MM.1S (cell line): ENCODE measurements at regions not wholly inside any gene's neighbourhood (a gene's known extent, or its start where the extent isn't known, plus 50 kb on each side); places are given as distances from the start of the nearest gene placed in this dataset.

ENCODE experiments used
- CTCF ChIP-seq: fragments of 300-600 bp; sonication (generic); IDR thresholded peaks from 2 replicates; pipeline ENCODE4 v1.5.1; 2016; ENCODE audit warnings: antibody characterized with exemption, low read length, mixed read lengths
- EZH2 ChIP-seq: fragments of 300-600 bp; sonication (generic); optimal IDR thresholded peaks from 2 replicates; pipeline ENCODE3; 2017; ENCODE audit warnings: low read depth, mild to moderate bottlenecking, antibody characterized with exemption, low read length, mixed read lengths
- EZH2phosphoT487 ChIP-seq: fragments of 300-600 bp; sonication (generic); IDR thresholded peaks from 2 replicates; pipeline ENCODE4 v1.6.1; 2018; ENCODE audit warnings: antibody characterized with exemption, low read length

GRCh38 chr3:473033-473800 is 276.7 kb downstream of the CHL1 start:
- no peak for TF ChIP-seq EZH2
- TF ChIP-seq CTCF = no peak
- TF ChIP-seq EZH2phosphoT487 = no peak
